OCI-LY1 (cell line): ENCODE measurements at regions not wholly inside any gene's neighbourhood (a gene's known extent, or its start where the extent isn't known, plus 50 kb on each side); places are given as distances from the start of the nearest gene placed in this dataset.

Experiments
- H2AFZ ChIP-seq: fragments of 200-600 bp; sonication (generic), shearing (Covaris generic); 2 replicates; pipeline ENCODE4 v1.6.0; 2014; ENCODE audit warnings: antibody characterized with exemption, mild to moderate bottlenecking, low read length
- H3F3A ChIP-seq: fragments of 200-600 bp; sonication (generic), shearing (Covaris generic); 2 replicates; pipeline ENCODE4 v1.6.0; 2014; ENCODE audit warnings: mild to moderate bottlenecking, antibody characterized with exemption, low read length, moderate library complexity; ENCODE audit not compliant: insufficient read depth
- H3K27ac ChIP-seq: fragments of 200-600 bp; sonication (generic); 2 replicates; pipeline ENCODE4 v1.5.1; 2014; ENCODE audit warnings: low read length, mixed run types, mild to moderate bottlenecking, low read depth; ENCODE audit not compliant: poor library complexity, severe bottlenecking
- H3K27me3 ChIP-seq: fragments of 200-600 bp; sonication (generic); 2 replicates; pipeline ENCODE4 v1.6.0; 2014; ENCODE audit warnings: antibody characterized with exemption, mild to moderate bottlenecking, low read length, moderate library complexity; ENCODE audit not compliant: insufficient read depth
- H3K36me3 ChIP-seq: fragments of 200-600 bp; sonication (generic); 2 replicates; pipeline ENCODE4 v1.6.1; 2014; ENCODE audit warnings: mild to moderate bottlenecking, antibody characterized with exemption, low read length, moderate library complexity, mixed read lengths; ENCODE audit not compliant: insufficient read depth
- H3K4me1 ChIP-seq: fragments of 200-600 bp; sonication (generic); 2 replicates; pipeline ENCODE4 v1.5.1; 2014; ENCODE audit warnings: mild to moderate bottlenecking, low read length, moderate library complexity; ENCODE audit not compliant: insufficient read depth, severe bottlenecking
- H3K4me2 ChIP-seq: fragments of 200-600 bp; sonication (generic), shearing (Covaris generic); 2 replicates; pipeline ENCODE4 v1.6.1; 2014; ENCODE audit warnings: low read length
- H3K4me3 ChIP-seq: fragments of 200-600 bp; sonication (generic); 2 replicates; pipeline ENCODE4 v1.5.1; 2014; ENCODE audit warnings: low read length, low read depth, mild to moderate bottlenecking, mixed read lengths; ENCODE audit not compliant: poor library complexity, severe bottlenecking
- H3K79me2 ChIP-seq: fragments of 200-600 bp; shearing (Covaris generic); 2 replicates; pipeline ENCODE4 v1.6.1; 2016; ENCODE audit warnings: mixed run types, low read length, mixed read lengths; ENCODE audit not compliant: insufficient read depth
- H3K9ac ChIP-seq: fragments of 200-600 bp; sonication (generic), shearing (Covaris generic); 2 replicates; pipeline ENCODE4 v1.6.1; 2014; ENCODE audit warnings: mild to moderate bottlenecking, low read length, mixed read lengths
- H3K9me2 ChIP-seq: fragments of 200-600 bp; sonication (generic), shearing (Covaris generic); 2 replicates; pipeline ENCODE4 v1.6.1; 2014; ENCODE audit warnings: low read depth, mild to moderate bottlenecking, low read length, mixed read lengths
- H3K9me3 ChIP-seq: fragments of 200-600 bp; shearing (Covaris generic); 2 replicates; pipeline ENCODE4 v1.6.1; 2014; ENCODE audit warnings: low read length, mixed read lengths
- H4K20me1 ChIP-seq: fragments of 200-600 bp; sonication (generic), shearing (Covaris generic); 2 replicates; pipeline ENCODE4 v1.6.0; 2016; ENCODE audit warnings: mild to moderate bottlenecking, low read length; ENCODE audit not compliant: insufficient read depth
- EZH2 ChIP-seq: fragments of 200-600 bp; sonication (generic), shearing (Covaris generic); IDR thresholded peaks from 2 replicates; pipeline ENCODE4 v1.8.0; 2017; ENCODE audit warnings: borderline replicate concordance, mixed run types, mild to moderate bottlenecking, antibody characterized with exemption, low read length, moderate library complexity, mixed read lengths
- TF ChIP-seq, protein P1 (sequence below): fragments of 200-600 bp; sonication (generic), shearing (Covaris generic); IDR thresholded peaks from 2 replicates; pipeline ENCODE4 v1.5.1; 2017; ENCODE audit warnings: mild to moderate bottlenecking, antibody characterized with exemption, low read length, moderate library complexity, mixed read lengths

DNA sequence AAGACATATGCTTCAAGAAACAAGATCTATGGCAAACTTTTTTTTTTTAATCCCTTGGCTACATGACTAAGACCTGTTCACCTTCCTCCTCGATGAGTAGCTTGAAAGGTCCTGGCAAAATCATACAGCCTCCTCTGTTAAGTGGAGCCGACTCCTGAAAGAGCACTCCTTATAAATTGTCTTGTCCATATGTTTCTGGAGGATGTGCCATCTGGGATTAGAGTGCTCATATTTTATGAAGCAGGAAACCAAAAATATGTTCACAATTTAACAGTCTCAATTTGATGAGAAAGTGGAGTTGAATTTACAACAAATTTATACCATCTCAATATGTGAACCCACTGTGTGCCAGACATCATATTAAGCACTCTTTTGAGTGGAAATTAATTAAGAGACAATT, 912.1 kb upstream of the FAT3 start:
- Histone ChIP-seq H2AFZ (no peak overlapping the region), H3K36me3 (no peaks in the 10 kb centered on the region), H3K27ac (no peak overlapping the region), H3K4me1 (no peaks in the 10 kb centered on the region), H3K9me3 (no peaks in the 10 kb centered on the region), H3K4me2 (no peak overlapping the region), H3K9me2 (no peaks in the 10 kb centered on the region), H3K79me2 (no peaks in the 10 kb centered on the region), H3K9ac (no peak overlapping the region), H3F3A (no peaks in the 10 kb centered on the region), H3K27me3 (no peaks in the 10 kb centered on the region), H3K4me3 (no peak overlapping the region), H4K20me1 (no peaks in the 10 kb centered on the region)
- TF ChIP-seq EZH2 = no peak
- TF ChIP-seq, protein P1, sequence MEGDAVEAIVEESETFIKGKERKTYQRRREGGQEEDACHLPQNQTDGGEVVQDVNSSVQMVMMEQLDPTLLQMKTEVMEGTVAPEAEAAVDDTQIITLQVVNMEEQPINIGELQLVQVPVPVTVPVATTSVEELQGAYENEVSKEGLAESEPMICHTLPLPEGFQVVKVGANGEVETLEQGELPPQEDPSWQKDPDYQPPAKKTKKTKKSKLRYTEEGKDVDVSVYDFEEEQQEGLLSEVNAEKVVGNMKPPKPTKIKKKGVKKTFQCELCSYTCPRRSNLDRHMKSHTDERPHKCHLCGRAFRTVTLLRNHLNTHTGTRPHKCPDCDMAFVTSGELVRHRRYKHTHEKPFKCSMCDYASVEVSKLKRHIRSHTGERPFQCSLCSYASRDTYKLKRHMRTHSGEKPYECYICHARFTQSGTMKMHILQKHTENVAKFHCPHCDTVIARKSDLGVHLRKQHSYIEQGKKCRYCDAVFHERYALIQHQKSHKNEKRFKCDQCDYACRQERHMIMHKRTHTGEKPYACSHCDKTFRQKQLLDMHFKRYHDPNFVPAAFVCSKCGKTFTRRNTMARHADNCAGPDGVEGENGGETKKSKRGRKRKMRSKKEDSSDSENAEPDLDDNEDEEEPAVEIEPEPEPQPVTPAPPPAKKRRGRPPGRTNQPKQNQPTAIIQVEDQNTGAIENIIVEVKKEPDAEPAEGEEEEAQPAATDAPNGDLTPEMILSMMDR = no peak

DNA sequence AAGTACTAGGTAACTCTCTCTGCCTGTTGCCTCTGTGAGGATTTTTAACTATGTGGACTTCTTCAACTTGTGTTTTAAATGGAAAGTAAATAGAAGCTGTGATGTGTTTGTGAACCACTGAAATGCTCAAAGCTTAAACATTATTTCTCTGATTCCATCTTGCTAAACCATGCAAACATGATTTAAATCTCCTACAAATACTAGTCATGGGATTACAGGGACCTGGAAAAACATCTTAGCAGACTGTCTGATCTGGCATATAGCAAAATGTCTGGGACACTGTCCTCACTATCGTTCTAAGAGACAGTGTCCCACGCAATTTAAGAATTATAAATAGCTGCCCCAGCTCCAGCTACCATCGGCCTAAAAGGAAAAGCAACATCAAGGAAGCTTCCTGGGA, 914.5 kb upstream of the FAT3 start:
- Histone ChIP-seq H3K9me3 (no peaks in the 10 kb centered on the region), H3F3A (no peaks in the 10 kb centered on the region), H3K9me2 (no peaks in the 10 kb centered on the region), H3K4me3 (no peak overlapping the region), H3K4me2 (no peak overlapping the region), H3K79me2 (no peaks in the 10 kb centered on the region), H3K36me3 (no peaks in the 10 kb centered on the region), H2AFZ (no peak overlapping the region), H3K27ac (no peak overlapping the region), H3K4me1 (no peaks in the 10 kb centered on the region), H3K9ac (no peak overlapping the region), H4K20me1 (no peaks in the 10 kb centered on the region), H3K27me3 (no peaks in the 10 kb centered on the region)
- TF ChIP-seq EZH2 = no peak
- TF ChIP-seq, protein P1 = no peak

DNA sequence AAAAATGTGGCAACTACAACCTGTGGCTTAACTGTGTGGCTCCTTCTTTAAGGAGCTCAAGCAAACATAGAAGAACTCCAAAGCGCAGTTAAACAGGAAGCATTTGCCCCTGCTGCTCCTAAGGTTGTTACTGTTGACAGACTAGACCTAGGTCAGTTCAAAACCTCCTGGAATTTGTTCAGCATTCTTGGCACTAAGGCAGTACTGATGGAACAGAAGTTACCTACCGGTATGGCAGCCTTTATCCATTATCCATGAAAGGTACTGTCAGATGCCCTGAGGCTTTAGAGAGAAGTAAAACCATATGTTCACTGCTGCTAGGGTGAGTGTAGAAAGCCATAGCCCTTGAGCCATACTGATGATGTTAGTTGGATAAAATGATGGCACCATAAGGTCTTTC, 916.5 kb upstream of the FAT3 start:
- H3K9ac ChIP-seq = no peak overlapping the region
- H3K4me1 ChIP-seq = no peaks in the 10 kb centered on the region
- TF ChIP-seq, protein P1 = no peak
- TF ChIP-seq EZH2 = no peak
- H3K36me3 ChIP-seq = no peaks in the 10 kb centered on the region
- H3K79me2 ChIP-seq = no peaks in the 10 kb centered on the region
- H3F3A ChIP-seq = no peaks in the 10 kb centered on the region
- H2AFZ ChIP-seq = no peak overlapping the region
- no peaks in the 10 kb centered on the region for H3K9me2 ChIP-seq
- no peaks in the 10 kb centered on the region for H3K27me3 ChIP-seq
- H3K4me2 ChIP-seq = no peak overlapping the region
- no peak overlapping the region for H3K27ac ChIP-seq
- H4K20me1 ChIP-seq = no peaks in the 10 kb centered on the region
- H3K4me3 ChIP-seq = no peak overlapping the region
- no peaks in the 10 kb centered on the region for H3K9me3 ChIP-seq
